ENCODE measurements at regions not wholly inside any gene's neighbourhood (a gene's known extent, or its start where the extent isn't known, plus 50 kb on each side); places are given as distances from the start of the nearest gene placed in this dataset.

DNA sequence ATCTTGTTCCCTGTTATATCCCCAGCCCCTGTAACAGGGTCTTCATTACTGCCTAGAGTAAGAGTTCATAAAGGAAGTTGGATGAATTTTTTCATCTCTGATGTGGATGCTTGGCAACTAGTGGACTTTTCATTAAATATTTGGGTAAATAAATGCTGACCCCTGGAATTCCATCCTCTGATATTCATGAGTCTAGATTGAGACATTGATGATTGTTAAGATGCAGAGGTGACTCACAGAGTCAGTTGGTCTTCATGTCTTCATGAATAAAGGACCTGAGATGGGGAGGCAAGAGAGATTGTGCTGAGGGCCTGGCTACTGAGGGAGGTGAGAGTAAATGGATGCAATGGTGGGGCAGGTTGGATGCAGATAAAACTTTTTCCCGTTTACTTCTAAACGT is 132.7 kb upstream of the NT5C1B start:
- TF ChIP-seq, protein P1, sequence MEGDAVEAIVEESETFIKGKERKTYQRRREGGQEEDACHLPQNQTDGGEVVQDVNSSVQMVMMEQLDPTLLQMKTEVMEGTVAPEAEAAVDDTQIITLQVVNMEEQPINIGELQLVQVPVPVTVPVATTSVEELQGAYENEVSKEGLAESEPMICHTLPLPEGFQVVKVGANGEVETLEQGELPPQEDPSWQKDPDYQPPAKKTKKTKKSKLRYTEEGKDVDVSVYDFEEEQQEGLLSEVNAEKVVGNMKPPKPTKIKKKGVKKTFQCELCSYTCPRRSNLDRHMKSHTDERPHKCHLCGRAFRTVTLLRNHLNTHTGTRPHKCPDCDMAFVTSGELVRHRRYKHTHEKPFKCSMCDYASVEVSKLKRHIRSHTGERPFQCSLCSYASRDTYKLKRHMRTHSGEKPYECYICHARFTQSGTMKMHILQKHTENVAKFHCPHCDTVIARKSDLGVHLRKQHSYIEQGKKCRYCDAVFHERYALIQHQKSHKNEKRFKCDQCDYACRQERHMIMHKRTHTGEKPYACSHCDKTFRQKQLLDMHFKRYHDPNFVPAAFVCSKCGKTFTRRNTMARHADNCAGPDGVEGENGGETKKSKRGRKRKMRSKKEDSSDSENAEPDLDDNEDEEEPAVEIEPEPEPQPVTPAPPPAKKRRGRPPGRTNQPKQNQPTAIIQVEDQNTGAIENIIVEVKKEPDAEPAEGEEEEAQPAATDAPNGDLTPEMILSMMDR (conservative IDR thresholded peaks at IDR 0.05), result no peak
- TF ChIP-seq ZFX (IDR thresholded peaks at IDR 0.05), result no peak
